HL-60 (cell line): ENCODE measurements at regions not wholly inside any gene's neighbourhood (a gene's known extent, or its start where the extent isn't known, plus 50 kb on each side); places are given as distances from the start of the nearest gene placed in this dataset.
"Not testable (repeated sequence)": the region's sequence is repeated elsewhere in the genome, so short reads cannot be mapped to it uniquely, and the experiment has no call there.

Experiments used
- DNase-seq, 2 experiments: peaks; one replicate each; pipeline ENCODE4 v3.0.0-alpha.2; 2010 to 2020; ENCODE audit warnings: low read depth in 1 of 2, low spot score in 1 of 2
- H3K27ac ChIP-seq: fragments of 250-450 bp; sonication (Bioruptor Pico); replicated peaks from 2 replicates; pipeline ENCODE4 v1.5.1; 2020; ENCODE audit warnings: mild to moderate bottlenecking, moderate library complexity
- H3K27me3 ChIP-seq: fragments of 250-450 bp; sonication (Bioruptor Pico); 2 replicates; pipeline ENCODE4 v1.5.1; 2021; ENCODE audit warnings: mild to moderate bottlenecking, moderate library complexity; ENCODE audit not compliant: insufficient read depth, poor library complexity, severe bottlenecking
- H3K4me3 ChIP-seq: replicated peaks from 2 replicates; pipeline ENCODE4 v1.5.1; 2011; ENCODE audit warnings: mild to moderate bottlenecking, control low read depth, low read length; ENCODE audit not compliant: insufficient read depth
- GABPA ChIP-seq: IDR thresholded peaks from 2 replicates; pipeline ENCODE4 v1.6.1; 2012; ENCODE audit warnings: low read depth
- POLR2AphosphoS5 ChIP-seq: IDR thresholded peaks from 2 replicates; pipeline ENCODE4 v1.6.1; 2012; ENCODE audit warnings: low read depth
- SPI1 ChIP-seq: IDR thresholded peaks from 2 replicates; pipeline ENCODE4 v1.6.1; 2012; ENCODE audit warnings: low read depth, mild to moderate bottlenecking, borderline replicate concordance
- TF ChIP-seq, protein P1 (sequence below): IDR thresholded peaks from one replicate; pipeline ENCODE4 v1.5.1; 2011; ENCODE audit warnings: low read length, control low read depth, inconsistent platforms; ENCODE audit not compliant: insufficient read depth
- TF ChIP-seq, protein P2 (sequence below): IDR thresholded peaks from 2 replicates; pipeline ENCODE4 v1.6.1; 2012; ENCODE audit warnings: low read depth; ENCODE audit not compliant: insufficient replicate concordance

DNA sequence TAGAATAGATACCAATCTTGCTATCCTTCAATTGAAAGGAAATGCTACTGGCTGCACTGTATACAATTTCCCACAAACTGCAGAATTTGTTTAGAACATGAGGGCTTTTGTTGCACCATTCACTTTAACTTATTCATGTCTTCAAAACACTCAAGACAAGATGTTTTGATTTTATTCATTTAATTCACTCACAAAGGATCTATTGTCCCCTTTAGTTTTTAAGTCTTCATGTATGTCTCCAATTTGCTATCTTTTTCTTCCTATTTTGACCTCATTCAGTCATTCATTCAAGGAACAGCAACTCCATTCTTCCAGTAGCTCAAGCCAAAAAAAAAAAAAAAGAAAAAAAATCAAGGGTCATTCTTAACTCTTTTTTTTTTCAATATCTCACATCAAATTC is 130.6 kb upstream of the SOX21 start:
- TF ChIP-seq GABPA (no peak), POLR2AphosphoS5 (no peak), SPI1 (no peak)
- DNase-seq: no peak
- no peaks in the 10 kb centered on the region for H3K27me3 ChIP-seq
- H3K27ac ChIP-seq: no peak overlapping the region
- H3K4me3 ChIP-seq: no peak overlapping the region

DNA sequence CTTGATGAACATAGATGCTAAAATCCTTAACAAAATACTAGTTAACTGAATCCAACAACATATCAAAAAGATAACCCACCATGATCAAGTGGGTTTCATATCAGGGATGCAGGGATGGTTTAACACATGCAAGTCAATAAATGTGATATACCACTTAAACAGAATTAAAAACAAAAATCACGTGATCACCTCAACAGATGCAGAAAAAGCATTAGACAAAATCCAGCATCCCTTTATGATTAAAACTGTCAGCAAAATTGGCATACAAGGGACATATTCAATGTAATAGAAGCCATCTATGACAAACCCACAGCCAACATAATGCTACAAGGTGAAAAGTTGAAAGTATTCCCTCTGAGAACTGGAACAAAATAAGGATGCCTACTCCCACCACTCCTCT is 124.7 kb upstream of the SOX21 start:
- H3K27me3 ChIP-seq, H3K27ac ChIP-seq, H3K4me3 ChIP-seq, DNase-seq: not testable (repeated sequence)

DNA sequence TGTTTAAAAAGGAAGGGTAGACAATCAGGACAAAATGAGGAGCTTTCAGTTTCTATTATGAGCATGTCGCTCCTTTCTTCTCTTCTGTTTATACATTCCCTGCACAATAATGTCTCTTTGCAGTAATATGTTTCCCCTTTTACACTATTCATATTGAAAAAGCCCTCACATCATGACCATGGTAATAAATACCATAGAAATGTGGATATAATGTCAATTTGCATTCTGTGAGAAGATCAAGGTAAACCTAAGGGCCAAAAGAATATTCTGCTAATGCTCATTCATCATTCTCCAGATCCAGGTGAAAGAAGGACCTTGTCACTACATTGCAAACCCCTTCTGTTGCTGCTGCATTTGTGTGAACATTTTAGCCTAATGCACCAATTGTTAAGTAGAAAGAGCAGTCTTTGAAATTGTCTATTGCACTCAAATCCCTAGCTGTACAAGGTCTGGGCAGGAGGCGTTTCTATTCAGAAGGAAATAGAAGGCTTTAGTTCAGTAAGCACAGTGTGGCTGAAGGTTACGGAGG is 117.6 kb upstream of the SOX21 start:
- Histone ChIP-seq H3K27ac (no peak overlapping the region), H3K27me3 (peaks cover 4% of the 10 kb centered on the region), H3K4me3 (no peak overlapping the region)
- no peak for DNase-seq
- no peak for TF ChIP-seq GABPA
- TF ChIP-seq, protein P1, sequence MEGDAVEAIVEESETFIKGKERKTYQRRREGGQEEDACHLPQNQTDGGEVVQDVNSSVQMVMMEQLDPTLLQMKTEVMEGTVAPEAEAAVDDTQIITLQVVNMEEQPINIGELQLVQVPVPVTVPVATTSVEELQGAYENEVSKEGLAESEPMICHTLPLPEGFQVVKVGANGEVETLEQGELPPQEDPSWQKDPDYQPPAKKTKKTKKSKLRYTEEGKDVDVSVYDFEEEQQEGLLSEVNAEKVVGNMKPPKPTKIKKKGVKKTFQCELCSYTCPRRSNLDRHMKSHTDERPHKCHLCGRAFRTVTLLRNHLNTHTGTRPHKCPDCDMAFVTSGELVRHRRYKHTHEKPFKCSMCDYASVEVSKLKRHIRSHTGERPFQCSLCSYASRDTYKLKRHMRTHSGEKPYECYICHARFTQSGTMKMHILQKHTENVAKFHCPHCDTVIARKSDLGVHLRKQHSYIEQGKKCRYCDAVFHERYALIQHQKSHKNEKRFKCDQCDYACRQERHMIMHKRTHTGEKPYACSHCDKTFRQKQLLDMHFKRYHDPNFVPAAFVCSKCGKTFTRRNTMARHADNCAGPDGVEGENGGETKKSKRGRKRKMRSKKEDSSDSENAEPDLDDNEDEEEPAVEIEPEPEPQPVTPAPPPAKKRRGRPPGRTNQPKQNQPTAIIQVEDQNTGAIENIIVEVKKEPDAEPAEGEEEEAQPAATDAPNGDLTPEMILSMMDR: no peak
- no peak for TF ChIP-seq POLR2AphosphoS5
- TF ChIP-seq, protein P2, sequence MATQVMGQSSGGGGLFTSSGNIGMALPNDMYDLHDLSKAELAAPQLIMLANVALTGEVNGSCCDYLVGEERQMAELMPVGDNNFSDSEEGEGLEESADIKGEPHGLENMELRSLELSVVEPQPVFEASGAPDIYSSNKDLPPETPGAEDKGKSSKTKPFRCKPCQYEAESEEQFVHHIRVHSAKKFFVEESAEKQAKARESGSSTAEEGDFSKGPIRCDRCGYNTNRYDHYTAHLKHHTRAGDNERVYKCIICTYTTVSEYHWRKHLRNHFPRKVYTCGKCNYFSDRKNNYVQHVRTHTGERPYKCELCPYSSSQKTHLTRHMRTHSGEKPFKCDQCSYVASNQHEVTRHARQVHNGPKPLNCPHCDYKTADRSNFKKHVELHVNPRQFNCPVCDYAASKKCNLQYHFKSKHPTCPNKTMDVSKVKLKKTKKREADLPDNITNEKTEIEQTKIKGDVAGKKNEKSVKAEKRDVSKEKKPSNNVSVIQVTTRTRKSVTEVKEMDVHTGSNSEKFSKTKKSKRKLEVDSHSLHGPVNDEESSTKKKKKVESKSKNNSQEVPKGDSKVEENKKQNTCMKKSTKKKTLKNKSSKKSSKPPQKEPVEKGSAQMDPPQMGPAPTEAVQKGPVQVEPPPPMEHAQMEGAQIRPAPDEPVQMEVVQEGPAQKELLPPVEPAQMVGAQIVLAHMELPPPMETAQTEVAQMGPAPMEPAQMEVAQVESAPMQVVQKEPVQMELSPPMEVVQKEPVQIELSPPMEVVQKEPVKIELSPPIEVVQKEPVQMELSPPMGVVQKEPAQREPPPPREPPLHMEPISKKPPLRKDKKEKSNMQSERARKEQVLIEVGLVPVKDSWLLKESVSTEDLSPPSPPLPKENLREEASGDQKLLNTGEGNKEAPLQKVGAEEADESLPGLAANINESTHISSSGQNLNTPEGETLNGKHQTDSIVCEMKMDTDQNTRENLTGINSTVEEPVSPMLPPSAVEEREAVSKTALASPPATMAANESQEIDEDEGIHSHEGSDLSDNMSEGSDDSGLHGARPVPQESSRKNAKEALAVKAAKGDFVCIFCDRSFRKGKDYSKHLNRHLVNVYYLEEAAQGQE: no peak
- TF ChIP-seq SPI1: no peak

DNA sequence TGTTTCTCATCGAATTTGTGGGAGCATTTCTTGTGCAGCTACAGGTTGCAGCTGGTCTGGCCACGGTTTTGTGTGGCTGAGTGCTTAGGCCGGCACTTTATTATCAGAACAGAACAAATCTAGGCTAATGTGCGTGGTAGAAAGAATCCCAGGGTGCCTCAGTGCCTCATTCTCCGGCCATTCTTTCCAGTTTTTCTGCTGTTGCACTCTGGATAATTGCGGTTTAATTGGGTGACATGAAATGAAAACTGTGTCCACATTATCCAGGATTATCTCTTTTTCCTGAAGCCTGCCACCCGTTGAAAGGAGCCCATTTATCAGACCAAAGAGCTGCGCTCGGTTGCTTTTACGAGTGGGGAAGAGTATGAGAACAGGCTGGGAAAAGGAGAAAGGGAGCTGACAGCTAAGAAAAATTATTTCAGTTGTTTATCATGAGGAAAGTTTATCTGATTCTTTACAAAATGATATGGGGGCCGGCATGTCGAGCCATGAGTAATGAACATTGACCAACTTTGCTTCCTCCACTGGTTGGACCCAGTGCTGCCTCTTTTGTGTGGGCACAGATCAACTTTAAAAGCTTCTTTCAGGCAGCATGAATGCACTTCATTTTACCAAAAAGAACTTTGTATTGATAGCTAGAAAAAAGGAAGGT is 117.0 kb upstream of the SOX21 start:
- H3K4me3 ChIP-seq: no peak overlapping the region
- H3K27me3 ChIP-seq: peaks cover 4% of the 10 kb centered on the region
- no peak for DNase-seq
- no peak overlapping the region for H3K27ac ChIP-seq
- TF ChIP-seq POLR2AphosphoS5 (no peak), GABPA (no peak), SPI1 (no peak)
- TF ChIP-seq, protein P2: no peak
- TF ChIP-seq, protein P1: no peak

DNA sequence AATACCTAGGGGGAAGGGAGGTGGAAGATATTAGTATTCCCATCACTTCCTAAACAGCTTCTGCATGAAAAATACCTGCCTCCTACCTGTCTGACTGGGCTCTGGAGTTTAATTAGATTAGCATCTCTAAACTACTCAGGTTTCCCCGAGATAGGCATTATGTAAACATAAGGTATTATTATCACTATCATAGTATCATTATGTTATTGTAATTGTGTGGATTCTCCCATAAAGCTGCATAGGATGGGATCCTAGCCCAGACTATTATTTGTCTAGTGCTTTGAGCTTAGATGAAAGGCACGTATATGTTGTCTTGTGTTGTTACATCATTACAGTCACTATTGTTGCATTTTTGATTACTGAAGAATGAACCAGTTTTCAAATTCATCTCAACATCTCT is 115.2 kb upstream of the SOX21 start:
- TF ChIP-seq POLR2AphosphoS5: no peak
- TF ChIP-seq GABPA: no peak
- no peak for TF ChIP-seq SPI1
- TF ChIP-seq, protein P2: no peak
- TF ChIP-seq, protein P1: no peak
- Histone ChIP-seq H3K4me3 (no peak overlapping the region), H3K27ac (no peak overlapping the region), H3K27me3 (peaks cover 4% of the 10 kb centered on the region)
- DNase-seq: no peak
